Ecto neural progenitor cell (in vitro differentiated cells): ENCODE measurements at regions not wholly inside any gene's neighbourhood (a gene's known extent, or its start where the extent isn't known, plus 50 kb on each side); places are given as distances from the start of the nearest gene placed in this dataset.

Source experiments
- DNase-seq: peaks from one replicate; pipeline ENCODE4 v3.0.0-alpha.2; 2018; ENCODE audit warnings: low spot score

- no peak for DNase-seq
These were observed 113.0 kb downstream of the DTHD1 start for GRCh38 chr4:36394352-36394903.

GRCh38 chr4:36399762-36400353 is 118.4 kb downstream of the DTHD1 start:
- no peak for DNase-seq

GRCh38 chr4:36402008-36402758 is 120.8 kb downstream of the DTHD1 start:
- no peak for DNase-seq

- no peak for DNase-seq
These were observed 129.9 kb downstream of the DTHD1 start for GRCh38 chr4:36411338-36411737.

GRCh38 chr4:36414248-36414647 is 132.8 kb downstream of the DTHD1 start:
- no peak for DNase-seq

GRCh38 chr4:36417146-36417545 is 135.7 kb downstream of the DTHD1 start:
- no peak for DNase-seq

- peak; percentile 54 for DNase-seq
These were observed 138.8 kb downstream of the DTHD1 start for GRCh38 chr4:36420111-36420679.

GRCh38 chr4:36422607-36423006 is 141.2 kb downstream of the DTHD1 start:
- DNase-seq, result no peak

GRCh38 chr4:36426741-36427140 is 145.3 kb downstream of the DTHD1 start:
- DNase-seq, result no peak

GRCh38 chr4:36427696-36428095 is 146.3 kb downstream of the DTHD1 start:
- DNase-seq, result no peak

GRCh38 chr4:36432586-36432985 is 151.2 kb downstream of the DTHD1 start:
- DNase-seq, result no peak

- peak; percentile 56 for DNase-seq
These were observed 158.1 kb downstream of the DTHD1 start for GRCh38 chr4:36439556-36439955.

- DNase-seq, result no peak
These were observed 164.1 kb downstream of the DTHD1 start for GRCh38 chr4:36445480-36445879.

GRCh38 chr4:36446275-36446674 is 164.9 kb downstream of the DTHD1 start:
- no peak for DNase-seq

GRCh38 chr4:36461344-36461743 is 179.9 kb downstream of the DTHD1 start:
- DNase-seq, result no peak

- no peak for DNase-seq
These were observed 186.3 kb downstream of the DTHD1 start for GRCh38 chr4:36467670-36468069.

- no peak for DNase-seq
These were observed 190.5 kb downstream of the DTHD1 start for GRCh38 chr4:36471903-36472302.

GRCh38 chr4:36476135-36476534 is 194.7 kb downstream of the DTHD1 start:
- DNase-seq, result no peak

- DNase-seq, result no peak
These were observed 196.4 kb downstream of the DTHD1 start for GRCh38 chr4:36477861-36478260.

GRCh38 chr4:36485885-36486284 is 204.5 kb downstream of the DTHD1 start:
- DNase-seq, result no peak

GRCh38 chr4:36489798-36490197 is 208.4 kb downstream of the DTHD1 start:
- DNase-seq, result no peak

- DNase-seq, result no peak
These were observed 210.6 kb downstream of the DTHD1 start for GRCh38 chr4:36492041-36492440.

- DNase-seq, result no peak
These were observed 211.2 kb downstream of the DTHD1 start for GRCh38 chr4:36492590-36492989.
